Activated CD8-positive, alpha-beta T cell treated with anti-CD3 and anti-CD28 coated beads for 36 hours (primary cell): ENCODE measurements at regions not wholly inside any gene's neighbourhood (a gene's known extent, or its start where the extent isn't known, plus 50 kb on each side); places are given as distances from the start of the nearest gene placed in this dataset.

Experiments
- ATAC-seq: fragments of 200-7000 bp; cut with Tn5 transposase; one replicate; pipeline ENCODE4 v1.10.0; 2021; ENCODE audit warnings: mild to moderate bottlenecking, moderate library complexity
- CTCF ChIA-PET: fragments of 350-600 bp; sonication (Branson Sonifier 250); formaldehyde crosslinking; loops from one replicate; lab custom pipeline; 2021; ENCODE audit warnings: antibody characterized with exemption; lab: Charles Lee
- POLR2A ChIA-PET: fragments of 350-600 bp; sonication (Branson Sonifier 250); formaldehyde crosslinking; loops from one replicate; lab custom pipeline; 2021; ENCODE audit warnings: antibody characterized with exemption; lab: Charles Lee
- DNase-seq: peaks from one replicate; pipeline ENCODE4 v3.0.0-alpha.2; 2020
- H3K27ac Mint-ChIP-seq: one replicate; pipeline ENCODE4 v1.8.0; 2021; ENCODE audit warnings: mild to moderate bottlenecking, mixed read lengths
- H3K27me3 Mint-ChIP-seq: one replicate; pipeline ENCODE4 v1.8.0; 2021; ENCODE audit warnings: mixed read lengths
- H3K36me3 Mint-ChIP-seq: one replicate; pipeline ENCODE4 v1.8.0; 2021; ENCODE audit warnings: low read depth, mixed read lengths
- H3K4me1 Mint-ChIP-seq: one replicate; pipeline ENCODE4 v1.8.0; 2021; ENCODE audit warnings: low read depth, mixed read lengths
- H3K4me3 Mint-ChIP-seq: one replicate; pipeline ENCODE4 v1.8.0; 2021; ENCODE audit warnings: mild to moderate bottlenecking, moderate library complexity, mixed read lengths
- H3K9me3 Mint-ChIP-seq: one replicate; pipeline ENCODE4 v1.8.0; 2021; ENCODE audit warnings: mixed read lengths
- CTCF ChIP-seq: fragments of 200-600 bp; IDR thresholded peaks from one replicate; pipeline ENCODE4 v1.8.0; 2022; ENCODE audit warnings: antibody characterized with exemption, mild to moderate bottlenecking
- intact Hi-C: fragments of 100-400 bp; cut with micrococcal nuclease; formaldehyde crosslinking; loops from one replicate; pipeline ENCODE4 v1.10.0; 2022

- no peaks in the 10 kb centered on the region for H3K36me3 Mint-ChIP-seq
- no peak for TF ChIP-seq CTCF
- H3K27ac Mint-ChIP-seq: no peak overlapping the region
- no peaks in the 10 kb centered on the region for H3K9me3 Mint-ChIP-seq
- ATAC-seq (no peak), DNase-seq (no peak)
- H3K4me1 Mint-ChIP-seq: no peaks in the 10 kb centered on the region
- ChIA-PET CTCF (no interaction called here), POLR2A (no interaction called here)
- no peak overlapping the region for H3K4me3 Mint-ChIP-seq
- intact Hi-C loops: no loop called here
- peaks cover 7% of the 10 kb centered on the region for H3K27me3 Mint-ChIP-seq
These were observed 136.3 kb downstream of the RPIA start for GRCh38 chr2:88827821-88828220.

- Mint-ChIP-seq H3K4me1 (no peaks in the 10 kb centered on the region), H3K9me3 (no peaks in the 10 kb centered on the region), H3K4me3 (no peak overlapping the region), H3K36me3 (no peaks in the 10 kb centered on the region), H3K27me3 (peaks cover 7% of the 10 kb centered on the region), H3K27ac (no peak overlapping the region)
- POLR2A ChIA-PET: no interaction called here
- DNase-seq (no peak), ATAC-seq (no peak)
- CTCF ChIA-PET: no interaction called here
- intact Hi-C loops: no loop called here
- no peak for TF ChIP-seq CTCF
These were observed 137.1 kb downstream of the RPIA start for GRCh38 chr2:88828397-88829137.

- no peaks in the 10 kb centered on the region for H3K36me3 Mint-ChIP-seq
- no peaks in the 10 kb centered on the region for H3K9me3 Mint-ChIP-seq
- peaks cover 7% of the 10 kb centered on the region for H3K27me3 Mint-ChIP-seq
- H3K27ac Mint-ChIP-seq: no peak overlapping the region
- TF ChIP-seq CTCF: no peak
- ChIA-PET POLR2A (interaction anchor here (0.8 kb wide), 1 partner anchor 9 kb away, joined by 3 read pairs; no protein-coding TSS in a partner anchor), CTCF (interaction anchor here (1.5 to 2.9 kb wide), 2 partner anchors 64 to 75 kb away, joined by 4 to 10 read pairs; no protein-coding TSS in a partner anchor)
- no peak for DNase-seq
- intact Hi-C loops: no loop called here
- no peak for ATAC-seq
- H3K4me3 Mint-ChIP-seq: no peak overlapping the region
- no peaks in the 10 kb centered on the region for H3K4me1 Mint-ChIP-seq
These were observed 138.4 kb downstream of the RPIA start for GRCh38 chr2:88829607-88830463.

GRCh38 chr2:88831071-88831791 is 139.8 kb downstream of the RPIA start:
- Mint-ChIP-seq H3K27ac (no peak overlapping the region), H3K4me3 (no peak overlapping the region), H3K27me3 (peaks cover 7% of the 10 kb centered on the region), H3K9me3 (no peaks in the 10 kb centered on the region), H3K36me3 (no peaks in the 10 kb centered on the region), H3K4me1 (no peaks in the 10 kb centered on the region)
- DNase-seq (no peak), ATAC-seq (no peak)
- intact Hi-C loops: no loop called here
- POLR2A ChIA-PET: no interaction called here
- CTCF ChIA-PET: interaction anchor here (0.6 to 2.9 kb wide), 22 partner anchors 8 to 143 kb away, joined by 3 to 22 read pairs (median 4); no protein-coding TSS in a partner anchor
- no peak for TF ChIP-seq CTCF
